ENCODE measurements at regions not wholly inside any gene's neighbourhood (a gene's known extent, or its start where the extent isn't known, plus 50 kb on each side); places are given as distances from the start of the nearest gene placed in this dataset.

DNA sequence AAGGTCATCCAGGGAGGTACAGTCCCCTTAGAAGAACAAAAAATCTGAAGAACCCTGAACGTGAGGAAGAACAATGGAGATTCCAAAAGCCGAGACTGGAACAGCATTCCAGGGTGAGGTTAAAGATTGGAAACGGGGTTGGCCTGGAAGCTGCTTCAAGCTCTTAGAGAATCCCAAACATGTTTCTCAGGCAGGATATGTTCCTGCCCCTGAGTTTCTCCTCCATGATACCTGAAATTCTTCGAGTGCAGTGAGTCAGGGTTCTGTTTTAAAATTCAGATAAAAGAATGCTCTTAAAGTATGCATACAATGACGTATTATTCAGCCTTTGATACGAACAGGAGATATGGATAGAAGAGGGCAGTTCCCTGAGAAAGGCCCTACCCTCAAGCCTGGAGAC lies 293.1 kb downstream of the HS3ST3B1 start:
- TF ChIP-seq EP300 (IDR thresholded peaks at IDR 0.05; ENCODE audit: borderline replicate concordance): no peak
- TF ChIP-seq EGR1 (IDR thresholded peaks at IDR 0.05): no peak
- TF ChIP-seq REST (IDR thresholded peaks at IDR 0.05; ENCODE audit: low read depth): no peak
- TF ChIP-seq RAD21 (IDR thresholded peaks at IDR 0.05; ENCODE audit: low read depth): no peak
- TF ChIP-seq TCF12 (IDR thresholded peaks at IDR 0.05; ENCODE audit: low read depth): no peak
- TF ChIP-seq, protein P1, sequence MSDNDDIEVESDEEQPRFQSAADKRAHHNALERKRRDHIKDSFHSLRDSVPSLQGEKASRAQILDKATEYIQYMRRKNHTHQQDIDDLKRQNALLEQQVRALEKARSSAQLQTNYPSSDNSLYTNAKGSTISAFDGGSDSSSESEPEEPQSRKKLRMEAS (IDR thresholded peaks at IDR 0.05): no peak
- no peak for TF ChIP-seq TAF1 (IDR thresholded peaks at IDR 0.05; ENCODE audit: low read depth)

Data from Ishikawa (cell line).